ENCODE measurements at regions not wholly inside any gene's neighbourhood (a gene's known extent, or its start where the extent isn't known, plus 50 kb on each side); places are given as distances from the start of the nearest gene placed in this dataset.
"Not testable (repeated sequence)": the region's sequence is repeated elsewhere in the genome, so short reads cannot be mapped to it uniquely, and the experiment has no call there.

DNA sequence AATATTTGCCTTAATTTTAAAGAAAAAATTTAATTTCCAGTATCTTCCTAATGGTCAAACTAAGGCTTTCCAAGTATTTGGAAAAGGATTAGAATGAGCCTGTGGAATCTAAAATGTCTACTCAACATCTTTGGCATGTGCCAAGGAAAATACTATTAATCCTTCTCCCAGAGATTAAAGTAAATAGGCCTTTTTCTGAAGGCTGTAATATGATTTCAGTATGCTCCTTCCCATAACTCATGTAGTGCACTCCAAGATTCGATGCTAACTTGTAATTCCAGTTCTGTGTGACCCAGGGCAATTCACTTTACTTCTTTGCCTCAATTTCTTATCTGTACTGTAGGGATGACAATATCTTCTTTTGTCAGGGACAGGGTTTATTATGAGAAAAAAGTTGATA lies 196.9 kb downstream of the ZIC5 start:
- no peak for DNase-seq (ENCODE audit: low read depth)

DNA sequence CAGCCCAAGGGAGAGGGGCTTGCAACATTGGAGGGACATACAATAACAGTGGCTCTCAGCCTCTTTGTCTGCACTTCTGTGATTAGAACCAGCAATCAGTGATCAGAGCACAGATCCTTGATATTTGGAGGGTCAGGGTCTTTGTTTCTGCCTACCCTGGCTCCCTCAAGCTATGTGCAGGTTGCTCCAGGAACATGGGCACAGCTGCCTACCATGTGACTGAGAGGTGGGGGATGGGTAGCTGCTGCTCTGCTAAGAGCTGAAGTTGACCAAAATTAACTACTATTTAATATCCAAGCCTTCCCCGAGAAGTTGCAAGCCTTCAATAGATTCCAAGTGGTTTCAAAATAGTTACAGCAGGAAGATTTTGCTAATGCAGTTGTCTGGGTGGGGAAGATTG lies 202.6 kb downstream of the ZIC5 start:
- no peak for DNase-seq (ENCODE audit: low read depth)

DNA sequence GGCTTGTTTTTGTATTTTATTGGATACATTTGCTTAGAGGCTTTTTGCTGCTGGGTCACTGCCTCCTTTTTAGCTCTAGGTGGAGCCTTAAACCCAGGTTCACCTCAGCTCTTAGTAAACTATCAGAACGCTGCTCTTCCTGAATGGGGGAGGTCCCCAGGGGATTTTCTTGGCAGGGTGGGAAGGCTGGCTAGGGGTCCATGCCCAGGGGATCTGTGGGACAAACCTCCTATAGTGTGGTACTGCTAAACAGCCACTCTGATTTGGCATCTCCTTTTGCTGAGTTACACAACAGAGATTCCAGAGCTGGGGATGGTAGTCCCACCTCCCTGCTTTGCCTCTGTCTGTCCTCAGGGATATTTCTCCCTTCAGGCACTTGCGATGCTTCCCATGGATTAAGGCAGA lies 204.9 kb downstream of the ZIC5 start:
- no peak for DNase-seq (ENCODE audit: low read depth)

DNA sequence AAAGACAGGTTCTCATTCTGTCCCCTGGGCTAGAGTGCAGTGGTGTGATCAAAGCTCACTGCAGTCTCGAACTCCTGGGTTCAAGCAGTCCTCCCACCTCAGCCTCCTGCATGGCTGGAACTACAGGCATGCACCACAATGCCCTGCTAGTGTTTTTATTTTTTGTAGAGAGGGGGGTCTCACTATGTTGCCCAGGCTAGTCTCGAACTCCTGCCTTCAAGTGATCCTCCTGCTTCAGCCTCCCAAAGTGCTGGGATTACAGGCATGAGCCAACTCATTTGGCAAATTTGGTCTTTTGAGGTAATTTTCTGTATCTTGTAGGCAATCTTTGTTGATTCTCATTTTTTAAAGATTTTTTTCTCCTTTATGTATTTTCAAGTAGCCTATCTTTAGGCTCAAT lies 205.7 kb downstream of the ZIC5 start:
- DNase-seq (ENCODE audit: low read depth): no peak

DNA sequence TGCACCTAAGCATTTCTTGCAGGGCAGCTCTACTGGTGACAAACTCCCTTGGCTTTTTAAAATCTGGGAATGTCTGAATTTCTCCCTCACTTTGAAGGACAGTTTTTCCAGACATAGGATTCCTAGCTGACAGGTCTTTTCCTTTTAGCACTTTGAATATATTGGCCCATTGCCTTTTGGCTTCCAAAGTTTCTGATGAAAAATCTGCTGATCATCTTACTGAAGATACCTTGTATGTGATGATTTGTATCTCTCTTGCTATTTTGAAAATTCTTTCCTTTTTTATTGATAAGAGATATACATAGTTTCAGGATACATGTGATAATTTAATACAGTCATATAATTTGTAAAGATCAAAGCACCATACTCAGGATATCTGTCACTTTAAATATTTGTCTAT lies 211.1 kb downstream of the ZIC5 start:
- DNase-seq (ENCODE audit: low read depth): no peak

DNA sequence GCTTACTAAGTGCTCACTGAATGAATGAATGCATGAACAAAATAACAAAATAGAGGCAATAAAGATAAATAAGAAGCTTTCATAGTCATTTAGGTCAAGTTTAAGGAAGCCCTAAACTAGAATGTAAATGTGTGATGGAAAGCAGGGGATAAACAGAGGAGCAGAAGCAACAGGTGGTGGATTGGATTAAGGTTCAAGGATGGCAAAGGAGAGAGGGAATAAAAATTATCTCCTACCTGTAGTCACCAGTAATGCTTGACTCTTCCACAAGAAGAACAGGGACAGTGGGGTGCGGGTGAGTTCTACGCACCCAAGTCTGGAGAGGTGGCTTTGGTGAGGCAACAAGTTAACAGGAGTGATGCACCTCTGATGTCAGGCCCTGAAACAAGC lies 212.4 kb downstream of the ZIC5 start:
- no peak for DNase-seq (ENCODE audit: low read depth)

DNA sequence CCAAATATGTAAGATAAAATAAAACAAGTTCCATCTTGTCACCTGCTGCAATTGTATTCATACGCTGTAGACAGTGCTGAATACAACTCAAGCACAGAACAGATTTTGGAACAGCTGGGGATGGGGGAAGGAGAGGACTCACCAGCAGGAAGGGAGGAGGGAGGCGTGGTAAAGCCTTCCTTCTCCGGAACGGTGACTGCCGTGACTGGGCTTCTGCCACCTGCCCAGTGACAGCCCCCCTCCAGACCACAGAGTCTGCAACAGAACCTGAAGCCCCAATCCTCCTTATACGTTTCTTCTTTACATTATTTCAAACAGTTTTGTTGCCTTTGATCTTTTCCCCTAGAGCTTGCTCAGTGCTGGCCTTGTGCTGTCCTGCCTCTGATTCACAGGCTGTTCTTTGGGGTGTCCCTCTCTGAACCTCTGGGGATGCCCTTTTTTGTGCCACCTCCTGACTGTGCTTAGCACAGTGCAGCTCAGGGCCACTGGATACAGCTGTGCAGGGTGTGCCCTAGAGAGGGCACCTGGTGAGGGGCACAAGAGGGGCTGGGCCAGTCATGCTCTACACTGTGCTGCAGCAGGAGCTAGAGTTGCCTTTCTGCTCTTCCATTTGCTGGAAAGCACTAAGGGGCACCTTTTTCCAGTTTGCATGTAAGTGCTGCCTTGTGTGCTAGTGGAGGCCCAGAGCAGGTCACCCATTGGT lies 213.0 kb downstream of the ZIC5 start:
- no peak for DNase-seq (ENCODE audit: low read depth)

DNA sequence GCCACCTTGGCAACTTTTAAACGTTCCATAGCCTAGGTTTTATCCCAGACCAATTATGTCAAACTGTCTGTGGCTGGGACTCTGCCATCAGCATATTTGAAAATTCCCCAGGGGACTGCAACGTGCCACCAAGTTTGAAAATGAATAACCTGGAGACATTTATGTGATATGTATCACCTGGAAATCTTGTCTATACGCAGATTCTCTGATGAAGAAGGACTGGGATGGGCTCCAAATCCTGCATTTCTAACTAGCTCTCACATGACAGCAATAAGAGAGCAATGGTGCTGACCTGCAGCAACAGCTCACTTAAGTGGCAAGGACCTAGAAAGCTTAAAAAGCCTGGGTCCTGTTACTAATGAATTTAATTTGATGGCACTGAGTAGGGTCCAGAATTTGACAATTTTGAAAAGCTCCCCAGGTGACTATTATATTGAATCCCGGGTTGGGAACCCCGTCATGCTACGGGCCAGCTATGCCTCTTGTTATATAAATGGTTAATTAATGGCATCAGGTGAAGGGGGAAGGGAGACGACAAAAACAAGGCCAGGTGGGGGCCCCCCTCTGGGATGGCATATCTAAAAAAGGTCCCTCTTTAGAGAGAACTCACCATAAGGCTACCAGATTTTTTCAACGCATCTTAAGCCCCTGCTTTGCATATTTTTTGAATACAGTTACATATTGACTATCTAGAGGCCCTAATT lies 213.7 kb downstream of the ZIC5 start:
- no peak for DNase-seq (ENCODE audit: low read depth)

DNA sequence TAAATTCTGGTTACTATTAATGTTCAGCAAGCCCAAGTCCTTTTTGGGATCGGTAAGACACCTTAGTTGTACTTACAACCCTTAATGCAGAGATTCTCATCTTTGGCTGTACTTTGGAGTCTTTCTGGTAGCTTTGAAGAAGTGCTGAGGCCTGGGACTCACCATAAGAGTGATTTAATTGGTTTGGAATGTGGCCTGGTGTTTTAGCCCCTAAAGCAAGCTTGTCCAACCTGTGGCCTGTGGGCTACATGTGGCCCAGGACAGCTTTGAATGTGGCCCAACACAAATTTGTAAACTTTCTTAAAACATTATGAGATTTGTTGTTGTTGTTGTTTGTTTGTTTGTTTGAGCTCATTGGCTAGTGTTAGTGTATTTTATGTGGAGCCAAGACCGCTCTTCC lies 215.3 kb downstream of the ZIC5 start:
- no peak for DNase-seq (ENCODE audit: low read depth)

DNA sequence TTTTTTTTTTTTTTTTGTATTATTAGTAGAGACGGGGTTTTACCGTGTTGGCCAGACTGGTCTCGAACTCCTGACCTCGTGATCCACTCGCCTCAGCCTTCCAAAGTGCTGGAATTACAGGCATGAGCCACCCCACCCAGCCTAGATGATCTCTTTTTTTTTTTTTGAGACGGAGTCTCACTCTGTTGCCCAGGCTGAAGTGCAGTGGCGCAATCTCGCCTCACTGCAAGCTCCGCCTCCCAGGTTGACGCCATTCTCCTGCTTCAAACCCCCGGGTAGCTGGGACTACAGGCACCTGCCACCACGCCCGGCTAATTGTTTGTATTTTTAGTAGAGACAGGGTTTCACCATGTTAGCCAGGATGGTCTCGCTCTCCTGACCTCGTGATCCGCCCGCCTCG lies 216.8 kb downstream of the ZIC5 start:
- not testable (repeated sequence) for DNase-seq (ENCODE audit: low read depth)

DNA sequence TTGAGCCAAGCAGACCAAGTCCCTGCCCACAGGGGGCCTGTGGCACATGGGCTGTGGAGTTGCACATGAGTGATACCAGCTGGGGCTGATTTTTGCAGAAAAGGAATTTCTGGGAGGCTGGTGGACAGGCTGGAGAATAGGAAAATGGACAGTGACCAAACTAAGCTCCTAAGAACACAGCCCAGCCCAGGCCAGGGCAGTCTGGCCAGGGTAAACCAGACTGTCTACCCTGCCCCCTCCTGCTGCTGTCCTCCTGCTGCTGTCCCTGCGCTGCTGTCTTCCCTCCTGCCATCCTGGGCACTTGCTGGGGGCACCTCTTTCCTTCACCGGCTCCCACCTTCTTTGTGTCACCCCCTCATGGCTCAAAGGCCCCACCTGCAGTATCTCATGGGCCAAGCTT lies 219.2 kb downstream of the ZIC5 start:
- no peak for DNase-seq (ENCODE audit: low read depth)

DNA sequence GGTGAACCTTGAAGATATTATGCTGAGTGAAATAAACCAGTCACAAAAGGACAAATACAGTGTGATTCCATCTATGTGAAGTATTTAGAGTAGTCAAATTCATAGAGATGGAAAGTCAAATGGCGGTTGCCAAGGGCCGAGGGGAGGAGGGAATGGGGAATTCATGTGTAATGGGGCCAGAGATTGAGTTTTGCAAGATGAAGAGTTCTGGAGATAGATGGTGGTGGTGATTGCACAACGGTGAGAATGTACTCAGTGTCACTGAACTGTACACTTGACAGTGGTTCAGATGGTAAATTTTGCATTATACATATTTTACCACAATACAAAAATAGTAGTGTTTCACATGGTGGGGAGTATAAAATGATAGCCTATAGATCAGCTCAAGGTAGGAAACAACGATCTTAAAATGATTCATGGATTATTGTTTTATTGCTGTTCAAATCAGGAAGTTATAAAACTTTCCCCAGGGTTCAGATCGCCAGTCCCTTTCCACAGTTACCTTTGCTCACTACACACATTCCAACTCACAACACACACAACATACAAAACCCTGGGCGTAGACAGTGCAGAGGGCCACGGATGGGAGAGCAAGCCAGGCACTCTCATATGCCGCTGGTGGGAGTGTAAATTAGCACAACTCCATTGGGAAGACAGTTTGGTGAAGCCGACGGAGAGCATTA lies 219.9 kb downstream of the ZIC5 start:
- no peak for DNase-seq (ENCODE audit: low read depth)

DNA sequence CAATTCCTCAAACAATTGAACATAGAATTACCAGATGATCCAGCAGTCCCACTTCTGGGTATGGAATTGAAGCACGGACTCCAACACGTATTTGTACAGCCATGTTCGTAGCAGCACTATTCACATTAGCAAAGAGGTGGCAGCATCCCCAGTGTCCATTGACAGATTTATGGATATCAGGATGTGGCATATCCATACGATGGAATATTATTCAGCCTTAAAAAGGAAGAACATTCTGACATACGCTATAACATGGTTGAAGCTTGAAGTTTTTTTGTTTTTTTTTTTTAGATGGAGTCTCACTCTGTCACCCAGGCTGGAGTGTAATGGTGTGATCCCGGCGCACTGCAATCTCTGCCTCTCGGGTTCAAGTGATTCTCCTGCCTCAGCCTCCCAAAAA lies 220.6 kb downstream of the ZIC5 start:
- DNase-seq (ENCODE audit: low read depth): no peak

DNA sequence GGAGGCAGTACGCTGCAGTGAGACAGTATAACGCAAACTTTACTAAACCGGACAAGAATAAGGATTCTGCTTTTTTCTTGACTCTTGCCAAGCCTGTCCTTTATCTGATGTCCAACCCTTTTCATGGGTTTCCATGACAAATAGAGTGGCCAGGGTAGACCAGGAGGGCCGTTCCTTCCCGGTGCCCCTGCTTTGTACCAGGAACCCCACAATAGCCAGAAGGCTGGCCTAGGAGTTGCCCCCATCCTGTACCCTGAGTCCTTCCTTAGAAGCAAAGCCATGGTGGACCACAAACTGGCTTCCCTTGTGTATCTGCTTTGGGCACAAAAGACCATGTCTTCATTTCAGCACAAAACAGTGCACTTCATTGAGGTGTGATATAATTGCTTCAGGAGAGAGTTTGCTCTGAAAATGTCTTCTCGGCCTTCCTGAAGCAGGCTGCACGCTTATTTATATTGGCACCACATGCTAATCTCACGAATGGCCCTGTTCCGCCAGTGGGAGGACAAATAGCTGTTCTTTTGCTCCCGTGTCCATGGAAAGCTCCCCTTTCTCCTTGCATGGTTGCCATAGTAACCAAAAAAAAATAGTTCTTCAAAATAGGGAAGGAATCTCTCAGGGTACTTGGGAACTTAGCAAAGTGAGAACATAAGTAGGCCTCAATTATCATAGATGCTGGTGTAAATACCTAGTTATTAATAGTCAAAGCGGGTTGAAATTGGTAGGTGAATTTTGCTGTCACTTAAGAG lies 222.1 kb downstream of the ZIC5 start:
- no peak for DNase-seq (ENCODE audit: low read depth)

DNA sequence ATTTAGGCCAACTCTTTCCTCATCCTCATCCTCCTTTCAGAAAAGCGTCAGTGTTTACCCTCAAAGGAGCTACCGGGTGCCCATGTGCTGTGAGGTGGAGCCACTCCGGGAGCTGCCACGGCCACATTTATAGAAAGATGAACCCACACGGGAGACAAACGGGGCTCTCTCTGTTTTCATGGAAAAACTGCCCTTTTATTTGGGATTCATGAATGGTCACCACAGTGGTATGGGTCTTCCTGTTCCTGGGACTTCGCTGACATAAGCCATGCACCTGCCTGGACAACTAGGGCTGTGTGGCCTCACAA lies 224.2 kb downstream of the ZIC5 start:
- DNase-seq (ENCODE audit: low read depth): no peak

DNA sequence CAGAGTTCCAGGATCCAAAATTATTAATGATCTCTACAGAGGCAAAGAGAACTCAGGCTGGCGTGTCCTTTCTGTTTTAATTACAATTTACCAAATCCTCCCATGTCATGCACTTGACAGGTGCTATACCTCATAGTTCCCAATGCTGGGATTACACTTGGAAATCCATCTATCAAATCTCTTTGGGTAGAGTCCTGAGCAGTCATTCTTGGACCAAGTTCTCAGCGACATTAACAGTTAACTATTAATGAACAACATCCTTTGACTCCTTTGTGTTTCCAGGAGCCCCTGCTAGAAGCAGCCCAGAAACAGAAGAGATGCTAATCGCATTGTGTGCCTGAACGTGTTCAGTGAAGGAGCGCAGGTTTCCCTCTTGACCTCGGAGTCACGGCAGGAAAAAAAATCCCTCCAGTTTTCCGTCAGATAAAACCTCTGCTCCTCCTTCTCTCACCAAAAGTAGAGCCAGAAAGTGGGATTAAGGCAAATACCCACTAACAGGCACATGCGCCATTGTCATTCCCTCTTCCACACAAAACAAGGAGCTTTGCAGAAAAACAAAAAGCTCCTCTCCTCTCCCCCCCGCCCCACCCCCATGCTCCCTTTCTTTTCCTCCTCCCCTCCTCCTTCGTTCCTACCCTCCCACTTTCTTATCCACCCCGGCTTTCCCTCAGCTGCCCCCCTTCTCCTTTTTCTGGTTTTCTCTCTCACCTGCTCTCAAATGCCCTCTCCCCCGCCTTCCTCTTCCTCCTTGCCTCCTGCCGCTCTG lies 224.7 kb downstream of the ZIC5 start:
- no peak for DNase-seq (ENCODE audit: low read depth)

DNA sequence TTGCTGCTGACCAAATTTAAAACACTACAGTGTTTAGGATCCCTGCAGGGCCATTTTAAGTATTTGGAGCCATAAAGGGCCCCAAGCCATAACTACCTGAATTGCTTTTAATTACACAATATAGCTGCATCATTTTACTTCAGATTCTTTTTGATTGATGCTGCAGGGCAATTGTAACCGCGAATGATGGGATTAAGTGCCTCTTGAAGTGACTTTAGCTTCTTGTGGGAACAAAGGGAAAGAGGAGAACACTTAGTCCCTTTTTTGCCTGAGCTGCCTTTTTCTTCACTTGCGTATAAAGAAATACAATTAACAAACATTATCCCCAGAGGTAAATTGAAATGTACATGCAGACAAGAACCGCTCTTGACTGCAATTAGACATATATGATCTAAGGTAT lies 228.5 kb downstream of the ZIC5 start:
- no peak for DNase-seq (ENCODE audit: low read depth)

DNA sequence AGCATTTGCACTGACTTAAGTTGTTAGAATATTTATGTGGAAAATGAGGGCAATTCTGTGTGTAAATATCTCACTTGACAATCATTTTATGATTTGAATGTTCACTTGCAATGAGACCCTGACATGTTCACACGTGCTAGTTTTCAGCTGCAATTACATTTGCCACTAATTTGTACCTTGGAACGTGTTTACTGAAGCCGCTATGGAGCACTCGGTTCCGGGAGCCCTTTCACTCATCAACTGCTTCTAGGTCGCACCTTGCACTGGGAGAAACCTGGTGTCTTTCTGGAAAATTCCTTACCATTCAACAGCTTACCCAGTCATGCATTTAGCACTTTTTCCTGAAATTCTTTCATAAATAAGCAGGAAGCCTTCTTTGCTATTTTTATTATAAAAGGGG lies 229.6 kb downstream of the ZIC5 start:
- DNase-seq (ENCODE audit: low read depth): no peak

DNA sequence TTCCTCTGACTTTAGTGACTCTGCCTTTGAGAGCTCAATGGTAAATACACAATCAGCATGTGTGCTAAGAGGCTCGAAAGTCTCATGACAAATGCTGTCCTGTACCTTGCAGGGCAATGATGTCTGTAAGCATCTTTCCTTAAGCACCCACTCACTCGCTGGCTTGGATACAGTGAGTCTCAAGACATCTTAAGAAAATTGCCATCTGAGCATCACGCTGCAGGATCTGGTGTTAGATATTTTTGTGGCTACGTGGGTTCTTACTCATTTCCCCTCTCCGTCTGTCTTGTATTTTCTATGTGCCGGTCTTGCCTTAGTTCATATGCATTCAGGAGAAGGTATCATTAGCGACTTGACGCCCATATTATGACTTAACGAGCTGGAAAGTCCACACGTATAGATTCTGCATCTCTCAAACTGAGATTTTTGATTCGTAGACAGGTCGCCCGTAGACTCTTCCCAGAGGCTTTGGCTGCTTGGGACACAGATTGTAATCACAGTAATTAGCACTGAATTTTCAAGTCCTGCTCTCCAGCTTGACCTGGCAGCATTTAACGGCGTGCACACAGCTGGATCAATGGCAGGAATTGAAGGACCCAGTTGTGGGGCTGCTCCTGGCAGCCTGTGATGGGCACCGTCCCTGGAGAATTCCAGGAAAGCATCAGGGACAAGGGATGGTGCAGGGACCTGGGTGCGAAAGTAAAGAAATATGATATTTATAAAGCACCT lies 231.2 kb downstream of the ZIC5 start:
- DNase-seq (ENCODE audit: low read depth): no peak

DNA sequence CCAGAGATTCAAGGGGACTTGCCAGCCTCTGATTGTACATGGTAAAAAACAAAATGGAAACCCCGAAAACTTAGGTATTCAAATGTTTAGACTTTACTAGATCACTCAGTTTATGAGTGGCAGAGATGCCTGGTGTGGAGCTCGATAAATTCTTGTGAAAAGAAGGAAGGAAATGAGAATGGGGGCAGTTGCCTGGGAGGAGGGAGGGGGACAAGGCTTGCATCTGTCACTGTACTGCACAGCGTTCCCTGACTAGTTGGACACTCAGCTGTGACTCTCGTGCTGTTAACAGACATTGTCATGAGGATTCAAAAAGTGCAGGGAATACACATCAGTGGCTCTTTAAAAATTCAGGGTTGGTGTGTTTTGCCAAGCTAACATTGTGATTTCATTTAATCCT lies 232.9 kb downstream of the ZIC5 start:
- DNase-seq (ENCODE audit: low read depth): no peak

DNA sequence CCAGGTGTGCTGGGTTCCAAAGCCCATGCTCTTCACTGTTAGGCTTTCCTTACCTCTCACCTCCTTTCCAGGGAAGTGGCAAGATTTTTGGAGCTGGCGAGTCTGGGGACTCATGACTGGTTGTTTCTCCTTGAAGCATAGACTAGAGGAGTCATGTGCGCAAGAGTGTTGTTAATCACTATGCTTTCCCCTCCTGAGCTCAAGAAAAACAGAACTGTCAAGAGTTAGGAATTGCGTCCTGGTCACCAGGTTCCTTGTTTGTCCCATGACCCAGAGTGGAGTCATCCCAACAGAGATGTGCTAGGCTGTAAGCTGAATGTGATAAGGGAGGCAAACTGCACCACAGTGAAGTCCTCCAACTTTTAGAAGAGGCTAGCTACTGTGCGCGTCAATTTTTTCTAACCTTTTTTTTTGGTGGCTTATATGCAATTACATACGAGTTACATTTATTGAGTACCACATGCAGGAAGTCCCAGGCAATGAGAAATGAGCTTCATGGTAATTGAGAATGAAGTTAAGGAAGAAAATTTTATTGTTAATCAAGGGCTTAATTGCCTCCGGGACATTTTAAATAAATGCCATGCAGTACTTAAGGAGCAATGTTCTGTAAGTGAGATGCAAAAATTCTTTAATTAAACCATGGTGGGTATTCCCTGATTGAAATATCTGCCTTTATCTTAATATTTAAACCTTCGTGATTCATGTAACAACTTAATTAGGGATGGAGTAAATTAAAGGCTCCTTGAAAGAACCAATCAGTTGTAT lies 233.9 kb downstream of the ZIC5 start:
- DNase-seq (ENCODE audit: low read depth): no peak
